ENCODE measurements at regions not wholly inside any gene's neighbourhood (a gene's known extent, or its start where the extent isn't known, plus 50 kb on each side); places are given as distances from the start of the nearest gene placed in this dataset.

GRCh38 chr6:102562713-102563112 lies 1169.2 kb downstream of the GRIK2 start:
- Histone ChIP-seq H2AFZ (ENCODE audit: low read depth, low read length) (no peak overlapping the region), H2BK15ac (ENCODE audit: low read depth, poor library complexity, severe bottlenecking) (no peak overlapping the region)

GRCh38 chr6:102553214-102553613 lies 1159.7 kb downstream of the GRIK2 start:
- no peak overlapping the region for H3K4me2 ChIP-seq (ENCODE audit: low read length, poor library complexity, severe bottlenecking)
- H3K27me3 ChIP-seq (ENCODE audit: control insufficient read depth in 1 of 2, insufficient read depth in 1 of 2, low read length in 2 of 2): no peaks in the 10 kb centered on the region
- H3K14ac ChIP-seq (ENCODE audit: low read length in 2 of 2): no peak overlapping the region

More at GRCh38 chr6:102562713-102563112, 1169.2 kb downstream of the GRIK2 start:
- Histone ChIP-seq H3K27me3 (ENCODE audit: control insufficient read depth in 1 of 2, insufficient read depth in 1 of 2, low read length in 2 of 2) (no peaks in the 10 kb centered on the region), H3K14ac (ENCODE audit: low read length in 2 of 2) (no peak overlapping the region), H3K79me1 (replicated peaks; ENCODE audit: low read length, poor library complexity, severe bottlenecking) (no peaks in the 10 kb centered on the region), H3K18ac (ENCODE audit: low read depth in 1 of 2, low read length in 2 of 2) (no peak overlapping the region), H3K4me1 (ENCODE audit: control insufficient read depth, insufficient read depth, low read depth, low read length) (no peaks in the 10 kb centered on the region), H3K9ac (ENCODE audit: low read length) (no peak overlapping the region), H3K4me3 (ENCODE audit: insufficient read depth in 1 of 2, low read depth in 1 of 2, low read length in 2 of 2) (no peak overlapping the region), H3K27ac (ENCODE audit: low read length, poor library complexity, severe bottlenecking) (no peak overlapping the region), H2BK12ac (ENCODE audit: low read length in 2 of 2) (no peak overlapping the region), H2BK120ac (ENCODE audit: low read depth, low read length) (no peak overlapping the region), H3K23ac (ENCODE audit: low read length in 2 of 2) (no peak overlapping the region), H2BK5ac (ENCODE audit: low read depth, low read length, poor library complexity, severe bottlenecking) (no peak overlapping the region), H3K36me3 (ENCODE audit: control insufficient read depth in 1 of 2, insufficient read depth in 2 of 2, low read depth in 1 of 2, low read length in 2 of 2) (no peaks in the 10 kb centered on the region), H4K8ac (ENCODE audit: low read length) (no peak overlapping the region), H3K4ac (ENCODE audit: low read depth in 1 of 2, low read length in 2 of 2) (no peak overlapping the region), H3K9me3 (ENCODE audit: control insufficient read depth, low read length) (no peaks in the 10 kb centered on the region), H3K4me2 (ENCODE audit: low read length, poor library complexity, severe bottlenecking) (no peak overlapping the region), H2AK5ac (ENCODE audit: low read length, severe bottlenecking) (no peak overlapping the region), H4K91ac (ENCODE audit: low read length) (no peak overlapping the region)
- no CpG with 5 or more reads among the region's 1 CpG for WGBS
- DNase-seq: no peak

GRCh38 chr6:102549221-102549874 lies 1155.8 kb downstream of the GRIK2 start:
- H3K9me3 ChIP-seq (ENCODE audit: control insufficient read depth, low read length): peaks cover 12% of the 10 kb centered on the region
- no peak overlapping the region for H2BK5ac ChIP-seq (ENCODE audit: low read depth, low read length, poor library complexity, severe bottlenecking)
- H3K4me1 ChIP-seq (ENCODE audit: control insufficient read depth, insufficient read depth, low read depth, low read length): no peaks in the 10 kb centered on the region
- H3K14ac ChIP-seq (ENCODE audit: low read length in 2 of 2): no peak overlapping the region
- no peaks in the 10 kb centered on the region for H3K27me3 ChIP-seq (ENCODE audit: control insufficient read depth in 1 of 2, insufficient read depth in 1 of 2, low read length in 2 of 2)
- DNase-seq: no peak
- H3K36me3 ChIP-seq (ENCODE audit: control insufficient read depth in 1 of 2, insufficient read depth in 2 of 2, low read depth in 1 of 2, low read length in 2 of 2): no peaks in the 10 kb centered on the region
- H2AK5ac ChIP-seq (ENCODE audit: low read length, severe bottlenecking): no peak overlapping the region
- no peak overlapping the region for H3K4ac ChIP-seq (ENCODE audit: low read depth in 1 of 2, low read length in 2 of 2)
- H2BK120ac ChIP-seq (ENCODE audit: low read depth, low read length): no peak overlapping the region
- no peak overlapping the region for H2BK15ac ChIP-seq (ENCODE audit: low read depth, poor library complexity, severe bottlenecking)
- H2BK12ac ChIP-seq (ENCODE audit: low read length in 2 of 2): no peak overlapping the region
- no peak overlapping the region for H2AFZ ChIP-seq (ENCODE audit: low read depth, low read length)
- 92% methylated on average over 4 of the region's 6 CpGs for WGBS
- H4K8ac ChIP-seq (ENCODE audit: low read length): no peak overlapping the region
- no peak overlapping the region for H3K18ac ChIP-seq (ENCODE audit: low read depth in 1 of 2, low read length in 2 of 2)
- no peak overlapping the region for H3K27ac ChIP-seq (ENCODE audit: low read length, poor library complexity, severe bottlenecking)
- no peak overlapping the region for H3K9ac ChIP-seq (ENCODE audit: low read length)
- no peaks in the 10 kb centered on the region for H3K79me1 ChIP-seq (replicated peaks; ENCODE audit: low read length, poor library complexity, severe bottlenecking)
- H3K4me2 ChIP-seq (ENCODE audit: low read length, poor library complexity, severe bottlenecking): no peak overlapping the region
- no peak overlapping the region for H4K91ac ChIP-seq (ENCODE audit: low read length)
- no peak overlapping the region for H3K23ac ChIP-seq (ENCODE audit: low read length in 2 of 2)
- no peak overlapping the region for H3K4me3 ChIP-seq (ENCODE audit: insufficient read depth in 1 of 2, low read depth in 1 of 2, low read length in 2 of 2)

More at GRCh38 chr6:102553214-102553613, 1159.7 kb downstream of the GRIK2 start:
- no peak overlapping the region for H2BK12ac ChIP-seq (ENCODE audit: low read length in 2 of 2)
- no peak for DNase-seq
- no peak overlapping the region for H2AFZ ChIP-seq (ENCODE audit: low read depth, low read length)
- no peak overlapping the region for H3K4ac ChIP-seq (ENCODE audit: low read depth in 1 of 2, low read length in 2 of 2)
- H2AK5ac ChIP-seq (ENCODE audit: low read length, severe bottlenecking): no peak overlapping the region
- H2BK15ac ChIP-seq (ENCODE audit: low read depth, poor library complexity, severe bottlenecking): no peak overlapping the region
- no peak overlapping the region for H4K91ac ChIP-seq (ENCODE audit: low read length)
- no peak overlapping the region for H3K9ac ChIP-seq (ENCODE audit: low read length)
- H3K23ac ChIP-seq (ENCODE audit: low read length in 2 of 2): no peak overlapping the region
- H3K4me1 ChIP-seq (ENCODE audit: control insufficient read depth, insufficient read depth, low read depth, low read length): no peaks in the 10 kb centered on the region
- H3K18ac ChIP-seq (ENCODE audit: low read depth in 1 of 2, low read length in 2 of 2): no peak overlapping the region
- no peak overlapping the region for H3K4me3 ChIP-seq (ENCODE audit: insufficient read depth in 1 of 2, low read depth in 1 of 2, low read length in 2 of 2)
- no peak overlapping the region for H2BK120ac ChIP-seq (ENCODE audit: low read depth, low read length)
- peaks cover 11% of the 10 kb centered on the region for H3K9me3 ChIP-seq (ENCODE audit: control insufficient read depth, low read length)
- H3K27ac ChIP-seq (ENCODE audit: low read length, poor library complexity, severe bottlenecking): no peak overlapping the region
- no peak overlapping the region for H4K8ac ChIP-seq (ENCODE audit: low read length)
- H2BK5ac ChIP-seq (ENCODE audit: low read depth, low read length, poor library complexity, severe bottlenecking): no peak overlapping the region
- H3K79me1 ChIP-seq (replicated peaks; ENCODE audit: low read length, poor library complexity, severe bottlenecking): no peaks in the 10 kb centered on the region
- H3K36me3 ChIP-seq (ENCODE audit: control insufficient read depth in 1 of 2, insufficient read depth in 2 of 2, low read depth in 1 of 2, low read length in 2 of 2): no peaks in the 10 kb centered on the region

- no peak overlapping the region for H2BK12ac ChIP-seq (ENCODE audit: low read length in 2 of 2)
- no peak overlapping the region for H4K91ac ChIP-seq (ENCODE audit: low read length)
Measured at GRCh38 chr6:102525336-102525735, 1131.8 kb downstream of the GRIK2 start.

More at GRCh38 chr6:102525336-102525735, 1131.8 kb downstream of the GRIK2 start:
- H3K18ac ChIP-seq (ENCODE audit: low read depth in 1 of 2, low read length in 2 of 2): no peak overlapping the region
- no peak overlapping the region for H3K4me2 ChIP-seq (ENCODE audit: low read length, poor library complexity, severe bottlenecking)
- H4K8ac ChIP-seq (ENCODE audit: low read length): no peak overlapping the region
- H2AFZ ChIP-seq (ENCODE audit: low read depth, low read length): no peak overlapping the region
- no peak overlapping the region for H3K9ac ChIP-seq (ENCODE audit: low read length)
- peaks cover 7% of the 10 kb centered on the region for H3K9me3 ChIP-seq (ENCODE audit: control insufficient read depth, low read length)
- no peak overlapping the region for H2BK5ac ChIP-seq (ENCODE audit: low read depth, low read length, poor library complexity, severe bottlenecking)
- H3K23ac ChIP-seq (ENCODE audit: low read length in 2 of 2): no peak overlapping the region
- no peaks in the 10 kb centered on the region for H3K27me3 ChIP-seq (ENCODE audit: control insufficient read depth in 1 of 2, insufficient read depth in 1 of 2, low read length in 2 of 2)
- no peak for DNase-seq
- no peaks in the 10 kb centered on the region for H3K4me1 ChIP-seq (ENCODE audit: control insufficient read depth, insufficient read depth, low read depth, low read length)
- no peaks in the 10 kb centered on the region for H3K36me3 ChIP-seq (ENCODE audit: control insufficient read depth in 1 of 2, insufficient read depth in 2 of 2, low read depth in 1 of 2, low read length in 2 of 2)
- H3K27ac ChIP-seq (ENCODE audit: low read length, poor library complexity, severe bottlenecking): no peak overlapping the region
- H3K4ac ChIP-seq (ENCODE audit: low read depth in 1 of 2, low read length in 2 of 2): no peak overlapping the region
- WGBS: 73% methylated on average over 1 of the region's 2 CpGs
- H3K4me3 ChIP-seq (ENCODE audit: insufficient read depth in 1 of 2, low read depth in 1 of 2, low read length in 2 of 2): no peak overlapping the region
- H2BK120ac ChIP-seq (ENCODE audit: low read depth, low read length): no peak overlapping the region
- H3K14ac ChIP-seq (ENCODE audit: low read length in 2 of 2): no peak overlapping the region
- no peak overlapping the region for H2AK5ac ChIP-seq (ENCODE audit: low read length, severe bottlenecking)
- H3K79me1 ChIP-seq (replicated peaks; ENCODE audit: low read length, poor library complexity, severe bottlenecking): no peaks in the 10 kb centered on the region
- no peak overlapping the region for H2BK15ac ChIP-seq (ENCODE audit: low read depth, poor library complexity, severe bottlenecking)

All from mesenchymal stem cell (in vitro differentiated cells and primary cell).